ENCODE measurements at regions not wholly inside any gene's neighbourhood (a gene's known extent, or its start where the extent isn't known, plus 50 kb on each side); places are given as distances from the start of the nearest gene placed in this dataset.

- TF ChIP-seq CTCF (IDR thresholded peaks at IDR 0.05) (no peak), POLR2AphosphoS5 (IDR thresholded peaks at IDR 0.05) (no peak)
Observed at GRCh38 chr18:40325988-40326387, 1629.0 kb upstream of the PIK3C3 start.
